Kidney epithelial cell (primary cell): ENCODE measurements at regions not wholly inside any gene's neighbourhood (a gene's known extent, or its start where the extent isn't known, plus 50 kb on each side); places are given as distances from the start of the nearest gene placed in this dataset.

ENCODE experiments used
- DNase-seq: peaks from one replicate; pipeline ENCODE4 v3.0.0-alpha.2; 2010; ENCODE audit warnings: low read depth
- H3K27me3 ChIP-seq: 2 replicates; pipeline ENCODE4 v1.6.0; 2011; ENCODE audit warnings: low read length; ENCODE audit not compliant: control insufficient read depth, insufficient read depth
- H3K36me3 ChIP-seq: 2 replicates; pipeline ENCODE4 v1.5.1; 2011; ENCODE audit warnings: low read length; ENCODE audit not compliant: control insufficient read depth, insufficient read depth
- H3K4me3 ChIP-seq: 2 replicates; pipeline ENCODE4 v1.5.1; 2011; ENCODE audit warnings: low read depth, mild to moderate bottlenecking, control low read depth, low read length
- TF ChIP-seq, protein P1 (sequence below): IDR thresholded peaks from 2 replicates; pipeline ENCODE4 v1.5.1; 2011; ENCODE audit warnings: mild to moderate bottlenecking, moderate library complexity, low read length, control low read depth, inconsistent platforms; ENCODE audit not compliant: insufficient read depth, poor library complexity, severe bottlenecking

DNA sequence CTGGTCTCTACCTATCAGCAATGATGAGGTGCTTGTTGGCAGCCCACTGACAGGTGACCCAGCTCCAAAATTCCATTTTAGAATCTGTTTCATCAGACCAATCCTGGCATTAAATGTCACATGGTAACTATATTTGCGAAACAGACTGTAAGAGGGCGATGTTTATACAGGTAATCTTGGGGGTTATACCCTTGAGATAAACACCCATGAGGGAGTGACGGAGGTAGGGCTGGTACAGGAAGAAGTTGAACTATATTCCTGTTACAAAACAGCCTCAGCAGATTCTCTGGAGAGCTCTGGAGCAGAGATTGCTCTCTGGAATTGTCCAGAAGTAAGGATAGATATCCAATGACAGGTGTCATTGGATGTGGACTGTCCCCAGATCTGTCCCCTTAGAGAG, 444.8 kb upstream of the DPP6 start:
- no peaks in the 10 kb centered on the region for H3K36me3 ChIP-seq
- DNase-seq = no peak
- TF ChIP-seq, protein P1, sequence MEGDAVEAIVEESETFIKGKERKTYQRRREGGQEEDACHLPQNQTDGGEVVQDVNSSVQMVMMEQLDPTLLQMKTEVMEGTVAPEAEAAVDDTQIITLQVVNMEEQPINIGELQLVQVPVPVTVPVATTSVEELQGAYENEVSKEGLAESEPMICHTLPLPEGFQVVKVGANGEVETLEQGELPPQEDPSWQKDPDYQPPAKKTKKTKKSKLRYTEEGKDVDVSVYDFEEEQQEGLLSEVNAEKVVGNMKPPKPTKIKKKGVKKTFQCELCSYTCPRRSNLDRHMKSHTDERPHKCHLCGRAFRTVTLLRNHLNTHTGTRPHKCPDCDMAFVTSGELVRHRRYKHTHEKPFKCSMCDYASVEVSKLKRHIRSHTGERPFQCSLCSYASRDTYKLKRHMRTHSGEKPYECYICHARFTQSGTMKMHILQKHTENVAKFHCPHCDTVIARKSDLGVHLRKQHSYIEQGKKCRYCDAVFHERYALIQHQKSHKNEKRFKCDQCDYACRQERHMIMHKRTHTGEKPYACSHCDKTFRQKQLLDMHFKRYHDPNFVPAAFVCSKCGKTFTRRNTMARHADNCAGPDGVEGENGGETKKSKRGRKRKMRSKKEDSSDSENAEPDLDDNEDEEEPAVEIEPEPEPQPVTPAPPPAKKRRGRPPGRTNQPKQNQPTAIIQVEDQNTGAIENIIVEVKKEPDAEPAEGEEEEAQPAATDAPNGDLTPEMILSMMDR = no peak
- no peaks in the 10 kb centered on the region for H3K27me3 ChIP-seq
- H3K4me3 ChIP-seq = no peak overlapping the region

DNA sequence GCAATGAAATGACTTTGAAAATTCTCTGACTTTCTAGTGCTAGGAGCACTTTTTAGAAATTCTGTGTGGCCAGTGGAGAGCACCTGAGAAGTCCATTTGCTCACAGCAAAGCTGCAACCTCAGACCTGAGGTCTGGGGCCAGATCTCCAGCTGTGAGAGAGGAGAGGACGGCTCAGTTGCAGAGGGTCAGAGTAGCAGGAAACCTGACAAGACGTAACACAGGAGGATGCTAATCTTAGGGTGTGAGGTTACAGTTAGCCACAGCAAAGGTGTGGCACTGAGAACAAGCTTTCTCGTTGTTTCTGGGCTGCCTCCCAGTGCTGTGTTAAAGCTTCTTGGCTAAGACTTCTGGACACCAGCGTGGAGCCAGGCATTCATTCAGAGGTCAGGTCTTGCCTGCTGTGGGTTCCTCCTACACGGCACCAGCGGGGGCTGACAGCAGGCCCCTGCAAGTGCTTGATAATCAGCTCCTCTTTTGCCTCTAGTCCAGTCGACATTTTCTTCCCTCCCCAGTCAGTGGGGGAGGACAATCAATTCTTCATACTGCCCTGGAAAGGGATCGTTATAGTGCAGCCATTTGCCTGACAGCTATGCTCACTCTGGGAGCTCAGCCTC, 435.4 kb upstream of the DPP6 start:
- Histone ChIP-seq H3K36me3 (no peaks in the 10 kb centered on the region), H3K27me3 (no peaks in the 10 kb centered on the region), H3K4me3 (no peak overlapping the region)
- DNase-seq = no peak
- TF ChIP-seq, protein P1 = no peak

DNA sequence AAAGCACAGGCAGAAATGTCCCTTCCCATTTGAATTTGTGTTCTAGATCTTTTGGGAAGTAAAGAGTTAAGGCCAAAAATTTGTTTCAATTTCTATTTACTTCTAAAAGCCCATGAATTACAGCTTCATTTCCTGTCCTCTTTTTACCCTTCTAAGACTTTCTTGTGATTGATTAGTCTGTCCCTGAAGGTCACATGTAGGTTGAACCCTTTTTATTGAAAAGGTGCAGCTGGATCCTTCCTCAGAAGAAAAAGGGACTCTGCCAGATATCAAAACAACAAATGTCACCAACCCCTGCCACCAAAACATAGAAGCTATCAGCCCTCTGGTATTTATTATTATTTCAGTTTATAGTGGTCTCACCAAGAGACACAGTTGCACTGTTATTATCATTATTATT, 424.9 kb upstream of the DPP6 start:
- TF ChIP-seq, protein P1 = no peak
- H3K4me3 ChIP-seq = no peak overlapping the region
- no peak for DNase-seq
- H3K36me3 ChIP-seq = no peaks in the 10 kb centered on the region
- no peaks in the 10 kb centered on the region for H3K27me3 ChIP-seq

DNA sequence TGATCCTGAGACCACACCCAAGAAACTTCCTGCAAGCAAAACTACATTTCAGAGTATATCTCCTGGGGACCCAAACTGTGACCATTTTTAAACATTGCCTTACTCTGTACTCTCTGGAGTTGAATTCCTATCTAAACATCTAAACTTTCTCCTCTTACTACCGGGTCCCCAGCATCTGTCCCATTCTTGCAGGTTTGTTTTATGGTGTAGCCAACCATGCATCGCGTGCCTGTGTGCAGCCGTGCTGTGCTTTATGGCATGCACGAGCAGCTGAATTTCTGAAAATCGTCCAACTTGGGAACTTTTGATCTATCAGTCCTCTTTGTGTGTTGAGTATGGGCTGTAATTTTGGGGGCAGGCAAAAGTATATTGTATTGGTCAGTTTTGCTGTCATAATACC, 423.8 kb upstream of the DPP6 start:
- TF ChIP-seq, protein P1 = no peak
- no peak for DNase-seq
- Histone ChIP-seq H3K36me3 (no peaks in the 10 kb centered on the region), H3K4me3 (no peak overlapping the region), H3K27me3 (no peaks in the 10 kb centered on the region)

DNA sequence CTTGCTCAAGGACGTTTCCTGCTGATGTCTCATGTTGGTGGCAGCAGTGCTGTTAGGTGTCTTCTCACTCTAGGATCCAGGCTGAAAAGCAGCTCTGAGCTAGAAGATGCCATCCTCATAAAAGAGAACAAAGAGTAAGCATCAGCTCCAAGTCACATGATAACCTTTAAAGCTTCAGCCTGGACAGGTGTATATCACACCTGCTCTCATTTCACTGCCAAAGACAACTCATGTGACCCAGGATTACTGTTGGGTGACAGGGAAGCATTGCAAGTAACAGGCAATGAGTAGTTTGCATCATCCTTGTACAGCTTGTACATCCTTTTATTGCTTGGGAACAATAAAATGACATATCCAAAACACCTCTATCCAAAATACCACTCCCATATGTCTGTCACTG, 423.4 kb upstream of the DPP6 start:
- no peaks in the 10 kb centered on the region for H3K36me3 ChIP-seq
- DNase-seq = no peak
- no peak overlapping the region for H3K4me3 ChIP-seq
- no peaks in the 10 kb centered on the region for H3K27me3 ChIP-seq
- TF ChIP-seq, protein P1 = no peak

DNA sequence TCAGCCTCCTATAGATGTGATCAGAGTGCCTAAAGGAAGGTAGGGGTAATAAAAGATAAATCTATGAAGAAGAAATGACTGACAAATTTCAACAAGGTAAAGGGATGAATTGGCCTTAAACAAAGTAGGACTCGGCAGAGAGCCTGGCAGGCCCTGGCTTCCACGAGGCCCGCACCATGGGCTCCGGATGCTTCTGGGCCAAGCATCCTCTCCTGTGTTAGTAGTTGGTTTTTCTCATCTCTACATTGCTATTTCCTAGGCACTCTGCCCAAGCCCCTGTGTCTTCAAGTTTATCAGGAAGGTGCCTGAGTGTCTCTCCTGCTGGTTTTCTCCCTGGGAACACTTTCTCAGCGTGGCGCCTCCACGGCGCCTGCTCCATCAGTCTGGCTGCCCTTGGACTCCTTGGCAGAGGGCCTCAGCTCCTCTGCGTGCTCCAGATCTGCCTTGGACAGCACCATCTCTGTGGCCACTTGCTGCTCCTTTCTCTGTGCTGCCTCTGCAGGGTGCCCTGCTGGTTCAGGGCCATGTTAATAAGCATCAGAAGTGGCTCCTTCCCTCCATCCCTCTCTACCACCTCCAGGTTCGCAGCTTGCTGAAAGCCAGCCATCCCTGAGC, 413.3 kb upstream of the DPP6 start:
- H3K27me3 ChIP-seq = no peaks in the 10 kb centered on the region
- no peak for DNase-seq

More for the DNA sequence above, 413.3 kb upstream of the DPP6 start:
- no peak overlapping the region for H3K4me3 ChIP-seq
- TF ChIP-seq, protein P1 = no peak
- no peaks in the 10 kb centered on the region for H3K36me3 ChIP-seq
